ENCODE measurements at regions not wholly inside any gene's neighbourhood (a gene's known extent, or its start where the extent isn't known, plus 50 kb on each side); places are given as distances from the start of the nearest gene placed in this dataset.

GRCh38 chr3:59150039-59150438 is 100.2 kb upstream of the CFAP20DC start:
- peaks cover 39% of the 10 kb centered on the region for H3K9me3 Mint-ChIP-seq
- H3K4me3 Mint-ChIP-seq: no peak overlapping the region
- peaks cover 7% of the 10 kb centered on the region for H3K36me3 Mint-ChIP-seq (ENCODE audit: low read depth)
- H3K27me3 Mint-ChIP-seq (ENCODE audit: low read depth): no peaks in the 10 kb centered on the region
- no peak overlapping the region for H3K27ac Mint-ChIP-seq
- no peaks in the 10 kb centered on the region for H3K4me1 Mint-ChIP-seq
- no peak for TF ChIP-seq CTCF (IDR thresholded peaks at IDR 0.05; ENCODE audit: unreplicated experiment in 3 of 3)

GRCh38 chr3:59149166-59149565 is 99.3 kb upstream of the CFAP20DC start:
- H3K9me3 Mint-ChIP-seq: peaks cover 39% of the 10 kb centered on the region
- H3K27me3 Mint-ChIP-seq (ENCODE audit: low read depth): no peaks in the 10 kb centered on the region

GRCh38 chr3:59143447-59143846 is 93.6 kb upstream of the CFAP20DC start:
- H3K27ac Mint-ChIP-seq: no peak overlapping the region
- H3K36me3 Mint-ChIP-seq (ENCODE audit: low read depth): no peaks in the 10 kb centered on the region
- no peaks in the 10 kb centered on the region for H3K27me3 Mint-ChIP-seq (ENCODE audit: low read depth)
- H3K4me1 Mint-ChIP-seq: no peaks in the 10 kb centered on the region
- H3K4me3 Mint-ChIP-seq: no peak overlapping the region
- no peak for TF ChIP-seq CTCF (IDR thresholded peaks at IDR 0.05; ENCODE audit: unreplicated experiment in 3 of 3)
- H3K9me3 Mint-ChIP-seq: peaks cover 11% of the 10 kb centered on the region

More at GRCh38 chr3:59149166-59149565, 99.3 kb upstream of the CFAP20DC start:
- Mint-ChIP-seq H3K4me1 (no peaks in the 10 kb centered on the region), H3K4me3 (no peak overlapping the region), H3K36me3 (ENCODE audit: low read depth) (peaks cover 7% of the 10 kb centered on the region), H3K27ac (no peak overlapping the region)
- no peak for TF ChIP-seq CTCF (IDR thresholded peaks at IDR 0.05; ENCODE audit: unreplicated experiment in 3 of 3)

GRCh38 chr3:59142556-59142955 is 92.7 kb upstream of the CFAP20DC start:
- Mint-ChIP-seq H3K9me3 (peaks cover 5% of the 10 kb centered on the region), H3K27ac (no peak overlapping the region), H3K27me3 (ENCODE audit: low read depth) (no peaks in the 10 kb centered on the region), H3K4me3 (no peak overlapping the region), H3K4me1 (peaks cover 7% of the 10 kb centered on the region), H3K36me3 (ENCODE audit: low read depth) (no peaks in the 10 kb centered on the region)
- no peak for TF ChIP-seq CTCF (IDR thresholded peaks at IDR 0.05; ENCODE audit: unreplicated experiment in 3 of 3)

- Mint-ChIP-seq H3K36me3 (ENCODE audit: low read depth) (no peaks in the 10 kb centered on the region), H3K4me3 (no peak overlapping the region), H3K27ac (no peak overlapping the region), H3K27me3 (ENCODE audit: low read depth) (no peaks in the 10 kb centered on the region), H3K9me3 (no peaks in the 10 kb centered on the region), H3K4me1 (peaks cover 28% of the 10 kb centered on the region)
- no peak for TF ChIP-seq CTCF (IDR thresholded peaks at IDR 0.05; ENCODE audit: unreplicated experiment in 3 of 3)
Measured at GRCh38 chr3:59138966-59139365, 89.1 kb upstream of the CFAP20DC start.

- Mint-ChIP-seq H3K4me3 (no peak overlapping the region), H3K4me1 (peaks cover 38% of the 10 kb centered on the region), H3K27ac (peak overlapping the region in 1 of 3 experiments; percentile 72), H3K27me3 (ENCODE audit: low read depth) (no peaks in the 10 kb centered on the region), H3K36me3 (ENCODE audit: low read depth) (no peaks in the 10 kb centered on the region), H3K9me3 (no peaks in the 10 kb centered on the region)
- TF ChIP-seq CTCF (IDR thresholded peaks at IDR 0.05; ENCODE audit: unreplicated experiment in 3 of 3): no peak
Measured at GRCh38 chr3:59137415-59137814, 87.6 kb upstream of the CFAP20DC start.

Data from nephron (organoid).